Left ventricle myocardium superior (tissue), 1 donor: ENCODE measurements at regions not wholly inside any gene's neighbourhood (a gene's known extent, or its start where the extent isn't known, plus 50 kb on each side); places are given as distances from the start of the nearest gene placed in this dataset.
"Not testable (repeated sequence)": the region's sequence is repeated elsewhere in the genome, so short reads cannot be mapped to it uniquely, and the experiment has no call there.

ENCODE experiments used
- ATAC-seq: fragments of 200-7000 bp; cut with Tn5 transposase; one replicate; pipeline ENCODE4 v1.9.1; 2020; ENCODE audit warnings: mild to moderate bottlenecking, moderate library complexity
- DNase-seq: peaks from one replicate; pipeline ENCODE4 v3.0.0-alpha.2; 2020
- intact Hi-C: fragments of 100-400 bp; cut with micrococcal nuclease; formaldehyde crosslinking; loops from one replicate; pipeline ENCODE4 v1.11.0; 2022
- donor health status: DM: no; HTN: yes; CAD: no; lungs with severe emphysema.

DNA sequence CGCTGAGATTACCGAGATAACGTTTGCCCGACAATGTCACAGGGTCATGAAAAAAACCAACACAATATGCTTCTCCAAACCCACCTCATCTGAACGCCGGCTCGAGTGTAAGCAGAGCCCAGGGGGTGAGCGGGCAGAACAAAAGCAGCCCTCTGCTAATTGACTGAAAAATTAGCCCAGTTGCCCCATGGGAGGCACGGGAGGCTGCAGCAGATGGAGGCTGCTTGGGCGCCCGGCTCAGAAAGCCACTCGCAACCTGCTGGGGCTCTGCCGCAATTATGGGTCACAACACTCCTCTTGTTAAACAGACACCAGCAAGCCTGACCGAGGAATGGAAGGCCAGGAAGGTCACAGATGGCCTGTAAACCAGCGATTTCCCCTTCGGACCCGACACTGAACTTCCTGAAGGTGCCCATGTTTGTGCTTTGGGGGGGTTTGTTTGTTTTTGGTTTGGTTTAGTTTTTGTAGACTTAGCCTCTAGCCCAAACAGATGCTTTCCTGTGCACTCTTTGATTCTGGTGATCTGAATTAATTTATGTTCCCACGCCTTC lies 104.6 kb upstream of the IRX1 start:
- ATAC-seq = no peak

GRCh38 chr5:3489239-3489843 lies 106.3 kb upstream of the IRX1 start:
- no peak for DNase-seq
- no peak for ATAC-seq
- intact Hi-C loops = no loop called here

More for the DNA sequence above, 104.6 kb upstream of the IRX1 start:
- DNase-seq = no peak
- intact Hi-C loops = no loop called here

GRCh38 chr5:3484836-3485235 lies 110.8 kb upstream of the IRX1 start:
- ATAC-seq = no peak
- intact Hi-C loops = no loop called here

GRCh38 chr5:3481175-3481574 lies 114.5 kb upstream of the IRX1 start:
- intact Hi-C loops = no loop called here
- DNase-seq = no peak
- ATAC-seq = no peak

More at GRCh38 chr5:3484836-3485235, 110.8 kb upstream of the IRX1 start:
- DNase-seq = no peak

- DNase-seq (no peak), ATAC-seq (no peak)
- intact Hi-C loops = no loop called here
Observed at GRCh38 chr5:3475674-3476073, 120.0 kb upstream of the IRX1 start.

DNA sequence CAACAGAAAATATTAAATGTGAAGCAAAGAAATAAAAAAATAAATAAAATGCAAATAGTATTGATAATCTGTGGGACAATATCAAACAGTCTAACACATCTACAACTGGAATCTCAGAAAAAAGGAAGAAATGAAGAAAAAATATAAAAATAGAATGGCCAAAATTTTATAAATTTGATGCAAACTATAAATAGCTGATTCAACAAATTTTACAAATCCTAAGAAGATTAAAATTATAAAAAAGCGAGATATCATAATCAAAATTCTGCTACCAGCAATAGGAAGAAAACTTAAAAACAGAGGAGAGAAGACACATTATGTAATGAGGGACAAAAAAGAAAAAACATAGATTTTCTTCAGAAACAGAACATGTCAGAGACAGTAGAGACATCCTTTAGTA lies 129.2 kb upstream of the IRX1 start:
- ATAC-seq (no peak), DNase-seq (no peak)
- intact Hi-C loops = no loop called here

DNA sequence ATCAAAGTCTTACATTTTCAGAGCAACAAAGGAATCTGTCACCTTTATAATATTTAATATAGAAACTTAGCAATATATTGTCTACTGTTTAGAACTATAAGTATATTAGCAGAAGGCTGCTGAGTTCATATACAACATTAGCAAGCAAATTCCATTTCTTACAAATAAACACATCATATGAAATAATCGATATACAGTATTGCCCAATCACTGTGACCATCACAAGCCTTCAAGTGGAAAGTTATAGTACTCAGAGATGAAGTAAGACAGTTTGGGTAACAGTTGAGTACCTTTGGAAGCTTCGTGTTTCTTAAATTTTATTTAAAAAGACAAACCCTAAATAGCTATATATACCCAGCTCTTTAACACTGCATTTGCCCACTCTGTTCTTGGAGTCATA lies 135.2 kb upstream of the IRX1 start:
- intact Hi-C loops = no loop called here
- DNase-seq (no peak), ATAC-seq (no peak)

DNA sequence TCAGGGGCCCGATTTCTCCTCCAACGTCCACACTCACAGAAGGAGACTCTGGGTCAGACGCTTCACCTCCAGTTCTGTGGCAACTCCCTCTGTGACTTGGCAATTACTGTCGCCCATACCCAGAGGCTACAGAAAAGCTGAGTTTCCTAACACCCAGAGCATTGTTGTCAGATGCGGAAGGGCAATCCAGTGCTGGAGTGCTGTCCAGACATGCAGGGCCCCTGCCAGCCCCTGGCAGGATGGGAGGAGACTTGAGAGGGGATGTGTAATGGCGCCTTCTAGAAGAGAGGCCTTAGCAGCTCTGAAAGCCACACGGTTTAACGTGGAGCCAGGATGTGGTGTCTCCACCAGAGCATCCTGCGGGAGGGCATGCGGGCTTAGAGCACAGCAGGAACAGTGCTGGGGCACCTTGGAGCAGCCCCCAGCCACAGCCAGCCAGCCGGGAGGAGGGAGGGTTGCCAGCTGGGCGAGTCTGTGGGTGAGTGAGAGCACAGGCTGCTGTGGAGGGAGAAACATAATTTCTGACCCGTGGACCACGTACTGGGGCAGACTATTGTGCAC lies 139.4 kb upstream of the IRX1 start:
- intact Hi-C loops = no loop called here
- no peak for DNase-seq

DNA sequence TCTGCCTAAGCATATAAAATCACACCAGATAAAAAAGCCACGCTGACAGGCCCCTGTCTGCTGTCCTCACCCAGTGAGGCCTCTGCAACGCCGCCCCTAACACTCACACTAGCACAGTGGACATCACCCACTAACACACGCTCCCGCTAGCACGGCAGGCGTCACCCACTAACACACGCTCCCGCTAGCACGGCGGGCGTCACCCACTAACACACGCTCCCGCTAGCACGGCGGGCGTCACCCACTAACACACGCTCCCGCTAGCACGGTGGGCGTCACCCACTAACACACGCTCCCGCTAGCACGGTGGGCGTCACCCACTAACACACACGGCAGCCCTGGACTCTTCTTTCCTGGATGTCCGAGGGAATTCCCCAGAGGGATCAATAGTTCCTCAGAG lies 141.6 kb upstream of the IRX1 start:
- intact Hi-C loops, ATAC-seq, DNase-seq: not testable (repeated sequence)

More for the DNA sequence above, 139.4 kb upstream of the IRX1 start:
- no peak for ATAC-seq

DNA sequence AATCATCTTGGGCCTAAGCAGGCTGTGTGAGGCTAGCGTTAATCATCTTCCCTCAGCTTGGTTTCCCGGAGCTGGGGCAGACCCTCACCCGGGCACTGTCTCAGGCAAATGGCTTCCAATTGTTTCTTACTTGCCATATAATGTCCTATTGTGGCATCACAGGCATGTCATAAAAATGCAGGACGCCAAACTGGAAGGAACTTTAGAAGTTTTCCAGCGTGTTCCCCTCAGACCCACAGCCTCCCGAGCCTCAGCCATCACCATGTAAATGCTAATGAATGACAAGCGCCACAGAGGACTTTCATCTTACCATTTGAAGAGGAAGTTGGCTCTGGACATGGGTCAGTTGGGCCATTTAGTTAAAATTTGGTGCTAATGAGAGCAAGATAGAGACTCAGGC lies 143.0 kb upstream of the IRX1 start:
- DNase-seq = no peak
- ATAC-seq = no peak
- intact Hi-C loops = no loop called here

- ATAC-seq = no peak
- intact Hi-C loops = no loop called here
- no peak for DNase-seq
Observed at GRCh38 chr5:3451961-3452360, 143.7 kb upstream of the IRX1 start.

DNA sequence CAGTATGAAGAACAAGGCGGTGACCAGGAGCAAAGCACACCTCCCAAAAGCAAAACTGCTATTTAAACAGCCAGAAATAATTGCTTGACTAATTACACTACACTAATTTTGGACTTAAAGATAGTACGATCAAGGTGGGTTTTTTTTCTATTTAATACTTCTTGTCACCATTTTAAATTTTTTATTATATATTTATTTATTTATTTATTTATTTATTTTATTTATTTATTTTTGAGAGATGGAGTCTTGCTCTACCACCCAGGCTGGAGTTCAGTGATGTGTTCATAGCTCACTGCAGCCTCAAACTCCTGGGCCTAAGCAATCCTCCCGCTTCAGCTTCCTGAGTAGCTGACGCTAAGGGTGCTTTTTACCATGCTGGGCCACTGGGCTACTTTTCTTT lies 146.2 kb upstream of the IRX1 start:
- DNase-seq (no peak), ATAC-seq (no peak)
- intact Hi-C loops = no loop called here

DNA sequence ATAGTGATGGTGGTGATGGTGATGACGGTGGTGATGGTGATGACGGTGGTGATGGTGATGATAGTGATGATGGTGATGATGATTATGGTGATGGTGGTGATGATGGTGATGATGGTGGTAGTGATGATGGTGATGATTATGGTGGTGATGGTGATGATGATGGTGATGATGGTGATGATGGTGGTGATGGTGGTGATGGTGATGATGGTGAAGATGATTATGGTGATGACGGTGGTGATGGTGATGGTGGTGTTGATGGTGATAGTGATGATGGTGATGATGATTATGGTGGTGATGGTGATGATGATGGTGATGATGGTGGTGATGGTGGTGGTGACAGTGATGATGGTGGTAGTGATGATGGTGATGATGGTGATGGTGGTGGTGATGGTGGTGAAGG lies 149.2 kb upstream of the IRX1 start:
- DNase-seq (no peak), ATAC-seq (no peak)
- intact Hi-C loops = no loop called here

DNA sequence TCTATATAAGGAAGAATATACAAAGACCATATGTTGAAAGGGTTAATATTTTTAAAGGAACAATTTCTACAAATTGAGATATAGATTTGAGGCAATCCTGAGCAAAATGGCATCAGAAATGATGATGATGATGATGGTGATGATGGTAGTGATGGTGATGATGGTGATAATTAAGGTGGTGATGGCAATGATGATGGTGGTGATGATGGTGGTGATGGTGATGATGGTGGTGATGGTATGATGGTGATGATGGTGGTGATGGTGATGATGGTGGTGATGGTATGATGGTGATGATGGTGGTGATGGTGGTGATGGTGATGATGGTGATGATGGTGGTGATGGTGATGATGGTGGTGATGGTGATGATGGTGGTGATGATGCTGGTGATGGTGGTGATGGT lies 150.1 kb upstream of the IRX1 start:
- ATAC-seq, intact Hi-C loops, DNase-seq: not testable (repeated sequence)

GRCh38 chr5:3432135-3432534 lies 163.5 kb upstream of the IRX1 start:
- DNase-seq (no peak), ATAC-seq (no peak)
- intact Hi-C loops = no loop called here

DNA sequence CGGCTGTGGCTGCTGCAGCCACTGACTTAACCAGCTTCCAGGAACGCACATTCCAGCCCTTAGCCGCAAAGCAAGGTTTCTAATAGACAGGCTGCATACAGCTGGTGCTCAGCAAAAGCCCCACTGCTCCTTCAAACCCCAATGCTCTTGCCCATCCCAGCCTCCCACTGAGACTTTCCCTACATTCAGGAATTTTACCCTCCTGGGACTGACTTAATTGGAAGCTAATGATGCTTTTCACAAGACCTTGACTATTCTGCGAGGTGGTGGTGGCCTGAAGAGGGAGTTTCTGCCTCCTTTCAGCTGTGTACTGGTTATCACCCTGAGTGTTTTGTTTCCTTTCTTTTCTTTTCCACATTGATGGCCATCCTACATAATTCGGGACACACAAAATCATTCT lies 164.9 kb upstream of the IRX1 start:
- no peak for ATAC-seq
- DNase-seq = no peak
- intact Hi-C loops = no loop called here

DNA sequence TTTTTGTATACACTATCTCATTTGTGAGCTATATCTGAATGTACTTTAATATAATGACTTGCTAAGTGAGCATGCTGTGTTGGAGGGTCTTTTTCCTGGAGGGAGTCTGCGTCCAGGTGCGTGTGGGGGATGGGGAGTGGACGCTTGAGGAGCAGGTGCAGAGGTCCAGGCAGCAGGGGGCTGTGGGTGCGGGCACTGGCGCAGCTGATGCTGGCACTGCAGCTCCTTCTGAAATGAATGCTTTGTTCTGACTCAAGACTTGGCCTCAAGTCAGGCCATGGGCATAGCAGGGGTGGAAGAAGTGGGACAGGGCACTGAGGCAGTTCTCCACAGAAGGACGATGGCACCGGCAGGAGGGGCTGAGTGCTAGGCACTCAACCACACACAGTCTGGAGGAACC lies 165.7 kb upstream of the IRX1 start:
- intact Hi-C loops = no loop called here
- ATAC-seq = no peak
- no peak for DNase-seq

GRCh38 chr5:3428334-3428733 lies 167.3 kb upstream of the IRX1 start:
- intact Hi-C loops = no loop called here
- DNase-seq (no peak), ATAC-seq (no peak)

DNA sequence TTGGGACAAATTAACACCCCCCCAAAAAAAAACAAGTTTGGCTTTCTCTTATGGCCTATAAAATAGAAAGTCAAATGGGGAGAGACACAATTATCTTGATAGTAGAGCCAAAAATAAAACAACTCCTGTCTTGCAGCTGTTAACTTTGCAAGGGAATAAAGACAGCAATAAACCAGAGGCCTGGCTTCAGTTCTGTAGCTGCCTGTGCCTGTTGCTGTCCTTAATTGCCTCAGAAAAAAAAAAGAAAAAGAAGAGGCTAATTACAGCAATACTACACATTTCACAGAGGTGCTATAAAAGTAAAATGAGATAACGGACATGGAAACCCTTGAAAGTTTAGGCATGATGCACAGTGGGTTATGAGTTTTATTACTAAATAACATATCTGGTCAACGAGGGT lies 170.7 kb upstream of the IRX1 start:
- intact Hi-C loops = no loop called here
- no peak for DNase-seq
- ATAC-seq = peak; percentile 49

DNA sequence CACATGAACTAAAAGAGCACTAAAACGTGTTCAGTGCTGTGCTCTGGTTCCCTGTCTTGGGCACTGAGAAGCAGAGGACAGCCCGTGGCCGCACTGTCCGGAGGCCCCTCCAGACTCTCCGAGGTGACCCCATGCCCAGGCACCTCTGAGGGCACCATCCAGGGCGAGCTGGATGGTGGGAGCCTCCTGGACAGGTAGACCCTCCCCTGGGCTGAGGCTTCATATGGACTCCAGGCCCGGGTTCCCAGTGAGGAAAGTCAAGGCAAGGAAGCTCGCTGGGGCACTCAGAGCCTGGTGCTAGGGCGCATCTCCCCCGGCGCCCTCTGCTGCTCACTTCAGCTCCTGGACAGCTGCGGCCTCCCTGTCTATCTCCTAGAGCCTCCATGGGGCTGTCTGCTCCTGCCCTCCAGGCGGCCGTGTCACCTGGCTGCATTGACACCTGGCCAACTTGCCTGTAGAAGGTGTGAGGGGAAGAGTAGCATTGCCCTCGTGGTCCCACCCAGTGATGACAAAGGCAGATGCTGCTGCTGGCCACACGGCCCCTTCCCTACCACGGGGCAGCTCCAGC lies 178.2 kb upstream of the IRX1 start:
- intact Hi-C loops = no loop called here
- no peak for DNase-seq
- ATAC-seq = no peak

DNA sequence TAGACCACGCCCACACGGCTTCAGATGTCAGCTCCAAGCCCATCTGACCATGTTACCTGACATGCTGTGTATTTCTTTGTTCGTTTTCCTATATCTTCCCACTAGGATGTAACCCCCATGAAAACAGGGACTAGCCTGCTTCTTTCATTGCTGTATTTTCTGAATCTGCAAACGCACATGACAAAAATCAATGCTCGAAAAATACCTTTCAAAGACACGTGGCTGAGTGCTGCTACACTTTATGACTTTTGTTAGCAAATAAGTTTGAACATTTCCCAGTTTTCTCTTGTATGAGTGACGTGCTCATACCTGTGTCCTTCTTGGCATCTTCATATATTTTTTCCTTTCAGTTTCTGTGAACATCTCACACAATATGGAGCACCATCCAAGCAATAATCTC lies 181.3 kb upstream of the IRX1 start:
- intact Hi-C loops = no loop called here
- ATAC-seq (no peak), DNase-seq (no peak)
